SJSA1 (cell line): ENCODE measurements at regions not wholly inside any gene's neighbourhood (a gene's known extent, or its start where the extent isn't known, plus 50 kb on each side); places are given as distances from the start of the nearest gene placed in this dataset.
A peak's percentile ranks its signal among the peaks of the same experiment; 100 is the strongest.
"Not testable (repeated sequence)": the region's sequence is repeated elsewhere in the genome, so short reads cannot be mapped to it uniquely, and the experiment has no call there.

Source experiments
- DNase-seq, 2 experiments: peaks; one replicate each; pipeline ENCODE4 v3.0.0-alpha.2; 2015 to 2020; ENCODE audit warnings: low spot score in 2 of 2, low read depth in 1 of 2
- H3K27ac ChIP-seq: fragments of 250-450 bp; sonication (Bioruptor Pico); 2 replicates; pipeline ENCODE4 v1.5.1; 2020; ENCODE audit warnings: mild to moderate bottlenecking, moderate library complexity
- H3K27me3 ChIP-seq: fragments of 250-450 bp; sonication (Bioruptor Pico); replicated peaks from 2 replicates; pipeline ENCODE4 v1.5.1; 2020; ENCODE audit warnings: mild to moderate bottlenecking, moderate library complexity
- H3K36me3 ChIP-seq: fragments of 250-450 bp; sonication (Bioruptor Pico); 2 replicates; pipeline ENCODE4 v1.5.1; 2020; ENCODE audit warnings: mild to moderate bottlenecking
- H3K4me1 ChIP-seq: fragments of 250-450 bp; sonication (Bioruptor Pico); replicated peaks from 2 replicates; pipeline ENCODE4 v1.6.1; 2021; ENCODE audit warnings: mild to moderate bottlenecking
- H3K4me3 ChIP-seq: fragments of 250-450 bp; sonication (Bioruptor Pico); 2 replicates; pipeline ENCODE4 v1.5.1; 2020; ENCODE audit warnings: mild to moderate bottlenecking
- H3K9me3 ChIP-seq: fragments of 250-450 bp; sonication (Bioruptor Pico); replicated peaks from 2 replicates; pipeline ENCODE4 v1.5.1; 2020; ENCODE audit warnings: mild to moderate bottlenecking

GRCh38 chr6:81023709-81024108 lies 728.8 kb downstream of the TENT5A start:
- Histone ChIP-seq H3K27ac (no peak overlapping the region), H3K4me3 (no peak overlapping the region), H3K36me3 (no peaks in the 10 kb centered on the region), H3K9me3 (no peaks in the 10 kb centered on the region; the same call in 1 of the 2 replicates), H3K27me3 (no peaks in the 10 kb centered on the region), H3K4me1 (no peaks in the 10 kb centered on the region)
- no peak for DNase-seq

GRCh38 chr6:81023007-81023582 lies 729.4 kb downstream of the TENT5A start:
- Histone ChIP-seq H3K9me3 (no peaks in the 10 kb centered on the region; the same call in 1 of the 2 replicates), H3K27me3 (no peaks in the 10 kb centered on the region), H3K4me1 (no peaks in the 10 kb centered on the region), H3K4me3 (no peak overlapping the region), H3K36me3 (no peaks in the 10 kb centered on the region), H3K27ac (no peak overlapping the region)
- no peak for DNase-seq

DNA sequence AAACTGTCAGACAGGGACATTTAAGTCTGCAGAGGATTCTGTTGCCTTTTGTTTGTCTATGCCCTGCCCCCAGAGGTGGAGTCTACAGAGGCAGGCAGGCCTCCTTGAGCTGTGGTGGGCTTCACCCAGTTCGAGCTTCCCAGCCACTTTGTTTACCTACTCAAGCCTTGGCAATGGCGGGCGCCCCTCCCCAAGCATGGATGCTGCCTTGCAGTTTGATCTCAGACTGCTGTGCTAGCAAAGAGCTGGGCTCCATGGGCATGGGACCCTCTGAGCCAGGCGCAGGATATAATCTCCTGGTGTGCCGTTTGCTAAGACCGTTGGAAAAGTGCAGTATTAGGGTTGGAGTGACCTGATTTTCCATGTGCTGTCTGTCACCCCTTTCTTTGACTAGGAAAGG lies 734.9 kb downstream of the TENT5A start:
- not testable (repeated sequence) for H3K4me3 ChIP-seq, DNase-seq, H3K4me1 ChIP-seq, H3K27ac ChIP-seq, H3K27me3 ChIP-seq, H3K36me3 ChIP-seq, H3K9me3 ChIP-seq

DNA sequence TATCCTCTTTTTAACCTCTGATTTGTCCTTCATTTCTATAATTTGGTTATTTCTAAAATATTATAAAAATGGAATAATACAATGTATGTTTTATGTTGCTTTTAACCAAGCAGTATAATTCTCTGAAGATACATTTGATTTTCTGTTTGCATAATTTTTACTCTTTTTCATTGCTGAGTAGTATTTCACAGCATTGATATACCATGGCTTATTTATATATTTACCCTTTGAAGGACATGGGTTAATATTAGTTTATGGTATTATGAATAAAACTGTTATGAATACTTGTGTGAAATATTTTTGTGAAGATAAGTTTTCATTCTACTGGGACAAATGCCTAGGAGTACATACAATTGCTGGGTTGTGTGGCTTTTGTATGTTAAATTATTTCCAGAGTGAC lies 748.6 kb downstream of the TENT5A start:
- H3K36me3 ChIP-seq, result no peaks in the 10 kb centered on the region
- H3K9me3 ChIP-seq, result no peaks in the 10 kb centered on the region
- H3K4me3 ChIP-seq, result no peak overlapping the region
- no peaks in the 10 kb centered on the region for H3K27me3 ChIP-seq
- no peaks in the 10 kb centered on the region for H3K4me1 ChIP-seq
- DNase-seq, result no peak
- no peak overlapping the region for H3K27ac ChIP-seq

DNA sequence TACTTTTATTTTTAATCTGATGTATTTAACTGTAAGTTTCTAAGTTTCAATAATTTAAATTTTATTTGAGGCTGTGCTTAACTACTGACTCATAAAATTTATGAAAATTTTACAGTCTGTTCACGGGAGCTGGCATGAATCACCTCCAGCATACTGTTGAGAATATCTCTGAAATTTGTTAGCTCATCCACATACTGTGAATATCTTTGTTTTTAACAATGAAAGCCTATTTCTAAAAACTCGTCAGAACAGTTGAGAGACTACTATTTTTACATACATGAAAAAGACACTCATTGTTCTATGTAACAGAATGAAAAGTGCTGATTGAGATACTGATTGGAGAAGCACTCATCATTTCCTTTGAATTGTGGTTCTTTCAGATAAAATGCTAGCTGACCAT lies 749.3 kb downstream of the TENT5A start:
- no peaks in the 10 kb centered on the region for H3K9me3 ChIP-seq
- no peak overlapping the region for H3K27ac ChIP-seq
- no peaks in the 10 kb centered on the region for H3K4me1 ChIP-seq
- H3K4me3 ChIP-seq, result no peak overlapping the region
- H3K36me3 ChIP-seq, result no peaks in the 10 kb centered on the region
- DNase-seq, result no peak
- no peaks in the 10 kb centered on the region for H3K27me3 ChIP-seq

- Histone ChIP-seq H3K9me3 (no peaks in the 10 kb centered on the region), H3K27ac (no peak overlapping the region), H3K36me3 (no peaks in the 10 kb centered on the region), H3K4me1 (no peaks in the 10 kb centered on the region), H3K27me3 (no peaks in the 10 kb centered on the region), H3K4me3 (no peak overlapping the region)
- DNase-seq, result no peak
Observed at GRCh38 chr6:81002126-81002525, 750.4 kb downstream of the TENT5A start.

- no peaks in the 10 kb centered on the region for H3K36me3 ChIP-seq
- H3K9me3 ChIP-seq, result no peaks in the 10 kb centered on the region
- H3K27me3 ChIP-seq, result no peaks in the 10 kb centered on the region
- H3K27ac ChIP-seq, result no peak overlapping the region
- no peak overlapping the region for H3K4me3 ChIP-seq
- no peaks in the 10 kb centered on the region for H3K4me1 ChIP-seq
- no peak for DNase-seq
Observed at GRCh38 chr6:80991316-80991715, 761.2 kb downstream of the TENT5A start.

DNA sequence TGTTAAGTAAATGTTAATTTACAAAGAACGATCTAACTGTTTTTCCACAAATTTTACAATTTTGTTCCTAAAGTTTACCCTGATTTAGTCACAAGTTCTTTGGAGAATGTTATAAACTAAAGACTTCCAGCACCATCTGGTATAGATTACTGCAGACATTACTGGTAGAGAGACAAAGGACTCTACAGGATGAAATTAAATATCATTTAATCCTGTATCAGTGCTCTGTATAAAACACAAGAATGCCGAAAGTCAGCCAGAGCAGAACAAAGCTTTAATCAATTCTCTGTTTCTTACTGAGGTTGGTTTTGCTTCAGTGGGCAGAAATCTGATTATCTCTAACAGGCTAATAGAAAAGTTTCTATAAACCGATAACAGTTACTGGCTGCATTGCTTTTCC lies 763.6 kb downstream of the TENT5A start:
- Histone ChIP-seq H3K27ac (no peak overlapping the region), H3K9me3 (no peaks in the 10 kb centered on the region), H3K36me3 (no peaks in the 10 kb centered on the region), H3K4me3 (no peak overlapping the region), H3K4me1 (no peaks in the 10 kb centered on the region), H3K27me3 (no peaks in the 10 kb centered on the region)
- no peak for DNase-seq

DNA sequence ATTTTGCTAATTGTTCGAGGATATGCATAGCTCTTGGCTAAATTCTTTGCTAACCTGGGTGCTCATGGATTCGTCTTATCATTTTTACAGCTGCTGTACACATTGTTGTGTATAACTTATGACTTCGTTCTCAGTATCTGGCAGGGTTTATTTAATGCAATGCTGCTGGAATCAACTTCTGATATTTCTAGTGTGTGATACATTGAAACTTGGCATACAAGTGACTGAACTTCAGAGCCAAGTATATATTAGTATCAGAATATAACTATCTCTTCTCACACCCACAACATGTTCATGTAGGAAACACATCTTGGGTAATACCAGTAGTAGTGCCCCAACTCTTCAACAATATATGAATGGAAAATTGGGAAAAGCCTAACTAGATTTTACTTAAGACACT lies 764.2 kb downstream of the TENT5A start:
- no peaks in the 10 kb centered on the region for H3K27me3 ChIP-seq
- H3K36me3 ChIP-seq, result no peaks in the 10 kb centered on the region
- H3K9me3 ChIP-seq, result no peaks in the 10 kb centered on the region
- H3K4me3 ChIP-seq, result no peak overlapping the region
- DNase-seq, result no peak
- H3K27ac ChIP-seq, result no peak overlapping the region
- no peaks in the 10 kb centered on the region for H3K4me1 ChIP-seq

DNA sequence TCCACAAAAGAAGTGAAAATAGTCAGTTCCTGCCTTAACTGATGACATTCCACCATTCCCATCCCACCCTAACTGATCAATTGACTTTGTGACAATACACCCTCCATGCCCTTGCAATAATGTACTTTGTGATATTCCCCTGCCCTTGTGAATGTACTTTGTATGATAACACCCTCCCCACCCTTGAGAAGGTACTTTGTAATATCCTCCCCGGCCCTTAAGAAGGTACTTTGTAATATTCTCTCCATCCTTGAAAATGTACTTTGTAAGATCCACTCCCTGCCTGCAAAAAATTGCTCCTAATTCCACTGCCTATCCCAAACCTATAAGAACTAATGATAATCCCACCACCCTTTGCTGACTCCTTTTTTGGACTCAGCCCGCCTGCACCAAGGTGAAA lies 771.3 kb downstream of the TENT5A start:
- H3K9me3 ChIP-seq, DNase-seq, H3K4me3 ChIP-seq: not testable (repeated sequence)

DNA sequence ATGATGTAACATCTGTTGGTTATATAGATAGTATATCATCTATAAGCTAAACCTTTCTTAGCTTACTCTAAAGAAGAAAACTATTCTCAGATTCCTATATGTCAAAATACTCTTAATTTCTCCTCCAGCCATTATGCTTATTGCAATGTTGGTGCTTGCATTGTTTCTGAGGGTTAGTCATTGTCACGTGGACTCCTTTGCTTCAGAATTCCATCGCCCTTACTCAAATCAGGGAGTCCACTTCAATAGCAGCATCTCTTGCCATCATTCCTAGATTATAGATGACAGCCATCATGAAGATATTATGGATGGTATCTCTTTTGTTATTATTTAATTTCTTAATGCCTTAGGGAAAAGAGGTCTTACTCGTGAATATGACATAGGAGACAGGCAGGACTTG lies 776.1 kb downstream of the TENT5A start:
- no peak for DNase-seq
- no peak overlapping the region for H3K4me3 ChIP-seq
- no peak overlapping the region for H3K27ac ChIP-seq
- no peaks in the 10 kb centered on the region for H3K9me3 ChIP-seq
- no peaks in the 10 kb centered on the region for H3K36me3 ChIP-seq
- no peaks in the 10 kb centered on the region for H3K27me3 ChIP-seq
- no peaks in the 10 kb centered on the region for H3K4me1 ChIP-seq

More for the DNA sequence above, 771.3 kb downstream of the TENT5A start:
- not testable (repeated sequence) for H3K4me1 ChIP-seq, H3K36me3 ChIP-seq, H3K27me3 ChIP-seq, H3K27ac ChIP-seq

- Histone ChIP-seq H3K27me3 (no peaks in the 10 kb centered on the region), H3K4me3 (no peak overlapping the region), H3K9me3 (no peaks in the 10 kb centered on the region), H3K27ac (no peak overlapping the region), H3K4me1 (no peaks in the 10 kb centered on the region), H3K36me3 (no peaks in the 10 kb centered on the region)
- no peak for DNase-seq
Observed at GRCh38 chr6:80974579-80974978, 777.9 kb downstream of the TENT5A start.

DNA sequence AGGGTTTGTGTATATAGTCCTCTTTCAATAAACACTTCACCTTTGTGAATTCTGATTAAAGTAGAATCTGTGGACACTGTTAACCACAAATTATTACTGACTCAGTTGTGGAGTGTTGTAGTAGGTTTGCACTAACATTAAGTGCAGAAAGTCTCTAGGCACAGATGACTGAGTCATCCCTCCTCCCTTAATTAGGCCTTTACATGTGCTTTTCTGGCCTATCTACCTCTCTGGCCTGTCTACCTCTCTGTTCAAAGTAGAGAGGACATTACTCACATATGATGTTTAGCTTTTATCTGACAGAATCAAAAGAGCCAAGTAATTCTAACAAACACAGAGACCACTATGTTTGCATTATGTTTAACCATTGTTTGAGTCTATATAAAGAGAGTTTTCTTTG lies 783.0 kb downstream of the TENT5A start:
- Histone ChIP-seq H3K27ac (no peak overlapping the region), H3K4me1 (no peaks in the 10 kb centered on the region), H3K36me3 (no peaks in the 10 kb centered on the region), H3K9me3 (no peaks in the 10 kb centered on the region), H3K4me3 (no peak overlapping the region), H3K27me3 (no peaks in the 10 kb centered on the region)
- DNase-seq, result peak in 1 of 2 experiments; percentile 19

- H3K9me3 ChIP-seq, result no peaks in the 10 kb centered on the region
- H3K4me1 ChIP-seq, result no peaks in the 10 kb centered on the region
- H3K4me3 ChIP-seq, result no peak overlapping the region
- DNase-seq, result no peak
- H3K27ac ChIP-seq, result no peak overlapping the region
- no peaks in the 10 kb centered on the region for H3K36me3 ChIP-seq
- H3K27me3 ChIP-seq, result no peaks in the 10 kb centered on the region
Observed at GRCh38 chr6:80967609-80968008, 784.9 kb downstream of the TENT5A start.

- Histone ChIP-seq H3K4me1 (no peaks in the 10 kb centered on the region), H3K27ac (no peak overlapping the region), H3K4me3 (no peak overlapping the region), H3K27me3 (no peaks in the 10 kb centered on the region), H3K36me3 (no peaks in the 10 kb centered on the region), H3K9me3 (no peaks in the 10 kb centered on the region)
- DNase-seq, result no peak
Observed at GRCh38 chr6:80962382-80962781, 790.1 kb downstream of the TENT5A start.
